Tibial nerve (tissue), 4 donors: ENCODE measurements at regions not wholly inside any gene's neighbourhood (a gene's known extent, or its start where the extent isn't known, plus 50 kb on each side); places are given as distances from the start of the nearest gene placed in this dataset.

ENCODE experiments used
- DNase-seq, 2 donors: peaks; one replicate each; pipeline ENCODE4 v3.0.0-alpha.2; 2019; ENCODE audit warnings: low spot score in 2 of 2
- H3K27ac ChIP-seq, 4 donors: fragments of 200-600 bp; sonication (generic) in 3 of 4; one replicate each; pipeline ENCODE4 v1.5.1; 2017 to 2019; ENCODE audit warnings: mild to moderate bottlenecking in 1 of 4
- H3K27me3 ChIP-seq, 2 donors: fragments of 200-600 bp; sonication (generic) in 1 of 2; one replicate each; pipeline versions ENCODE4 v1.5.1 to v1.6.0; 2017 to 2019
- H3K36me3 ChIP-seq, 3 donors: fragments of 200-600 bp; sonication (generic); one replicate each; pipeline ENCODE4 v1.5.1; 2018 to 2019
- H3K4me1 ChIP-seq, 4 donors: fragments of 200-600 bp; sonication (generic) in 3 of 4; one replicate each; pipeline ENCODE4 v1.5.1; 2017 to 2019
- H3K4me3 ChIP-seq, 4 donors: fragments of 200-600 bp; sonication (generic) in 3 of 4; one replicate each; pipeline ENCODE4 v1.5.1; 2017 to 2019; ENCODE audit warnings: mild to moderate bottlenecking in 1 of 4, moderate library complexity in 1 of 4
- H3K9me3 ChIP-seq, 4 donors: fragments of 200-600 bp; sonication (generic) in 3 of 4; one replicate each; pipeline ENCODE4 v1.5.1; 2017 to 2019
- EP300 ChIP-seq, 2 donors: sonication (generic); formaldehyde crosslinking; IDR thresholded peaks; one replicate each; pipeline ENCODE4 v1.6.1; 2017; ENCODE audit warnings: antibody characterized with exemption in 2 of 2, mild to moderate bottlenecking in 1 of 2
- POLR2A ChIP-seq, 2 donors: fragments of 450-650 bp; IDR thresholded peaks; one replicate each; pipeline ENCODE4 v1.6.1; 2017; ENCODE audit warnings: antibody characterized with exemption in 2 of 2, mild to moderate bottlenecking in 2 of 2, moderate library complexity in 2 of 2
- WGBS, 2 donors: methylation state at CpG; one replicate each; pipeline ENCODE4 v1.1.5; 2018; 5-methylcytosine and 5-hydroxymethylcytosine counted together
- TF ChIP-seq, protein P1 (sequence below), 5 experiments: fragments of 200-600 bp in 3 of 5; fragments of 450-650 bp in 2 of 5; sonication (generic) in 3 of 5; IDR thresholded peaks; one replicate each; pipeline ENCODE4 v1.5.1; 2016 to 2019; ENCODE audit warnings: antibody characterized with exemption in 5 of 5, mild to moderate bottlenecking in 3 of 5, moderate library complexity in 2 of 5

DNA sequence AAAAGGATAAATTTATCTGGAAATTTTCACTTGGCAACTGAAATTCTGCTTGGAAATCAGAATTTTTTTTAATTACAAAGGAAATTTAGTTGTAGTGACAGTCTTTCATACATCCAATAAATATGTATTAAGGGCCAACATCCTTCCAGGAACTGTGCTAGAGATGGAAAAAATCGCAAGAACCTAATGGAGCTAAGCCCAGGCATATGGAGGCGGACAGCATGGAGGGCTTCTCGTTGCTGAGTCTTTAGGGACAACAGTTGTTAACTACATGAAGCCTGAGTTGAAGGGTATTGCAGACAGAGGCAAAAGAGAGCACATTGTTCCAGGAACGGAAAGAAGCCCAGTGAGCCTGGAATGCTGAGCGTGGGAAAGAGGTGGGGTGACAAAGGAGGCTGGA is 208.9 kb downstream of the IBTK start:
- H3K27ac ChIP-seq, result no peak overlapping the region
- no peak for DNase-seq
- no peak overlapping the region for H3K4me3 ChIP-seq
- 59 to 62% methylated on average over 5 of the region's 5 CpGs for WGBS, 2 donors
- no peaks in the 10 kb centered on the region for H3K36me3 ChIP-seq
- H3K27me3 ChIP-seq, result no peaks in the 10 kb centered on the region
- TF ChIP-seq POLR2A (IDR thresholded peaks at IDR 0.05), result no peak
- H3K9me3 ChIP-seq, result no peaks in the 10 kb centered on the region
- H3K4me1 ChIP-seq, result peaks cover 0 to 12% (median 3%) of the 10 kb centered on the region in 4 donors

DNA sequence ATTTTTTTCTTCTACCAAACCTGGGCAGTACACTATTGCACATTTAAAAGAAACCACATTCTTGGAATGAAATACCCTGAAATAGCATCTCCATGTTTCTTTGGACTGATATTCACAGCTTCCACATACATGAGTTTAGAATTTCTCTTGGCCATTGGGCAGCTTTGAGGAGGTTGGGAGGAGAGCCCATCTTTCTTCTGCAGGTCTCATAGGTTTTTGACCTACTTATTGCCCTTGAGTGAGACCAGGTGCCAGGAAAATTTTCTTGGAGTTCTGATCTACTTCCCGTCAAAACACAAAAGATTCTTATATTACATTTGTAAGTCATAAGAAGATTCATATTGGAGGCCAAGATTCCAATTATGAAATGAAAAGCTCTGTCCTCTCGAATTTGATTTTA is 212.0 kb downstream of the IBTK start:
- 76 to 79% methylated on average over 2 of the region's 2 CpGs for WGBS, 2 donors
- no peak overlapping the region for H3K4me3 ChIP-seq
- H3K27me3 ChIP-seq, result no peaks in the 10 kb centered on the region
- H3K9me3 ChIP-seq, result no peaks in the 10 kb centered on the region
- peaks cover 0 to 11% (median 3%) of the 10 kb centered on the region in 4 donors for H3K4me1 ChIP-seq
- no peaks in the 10 kb centered on the region for H3K36me3 ChIP-seq
- DNase-seq, result no peak
- TF ChIP-seq, protein P1, sequence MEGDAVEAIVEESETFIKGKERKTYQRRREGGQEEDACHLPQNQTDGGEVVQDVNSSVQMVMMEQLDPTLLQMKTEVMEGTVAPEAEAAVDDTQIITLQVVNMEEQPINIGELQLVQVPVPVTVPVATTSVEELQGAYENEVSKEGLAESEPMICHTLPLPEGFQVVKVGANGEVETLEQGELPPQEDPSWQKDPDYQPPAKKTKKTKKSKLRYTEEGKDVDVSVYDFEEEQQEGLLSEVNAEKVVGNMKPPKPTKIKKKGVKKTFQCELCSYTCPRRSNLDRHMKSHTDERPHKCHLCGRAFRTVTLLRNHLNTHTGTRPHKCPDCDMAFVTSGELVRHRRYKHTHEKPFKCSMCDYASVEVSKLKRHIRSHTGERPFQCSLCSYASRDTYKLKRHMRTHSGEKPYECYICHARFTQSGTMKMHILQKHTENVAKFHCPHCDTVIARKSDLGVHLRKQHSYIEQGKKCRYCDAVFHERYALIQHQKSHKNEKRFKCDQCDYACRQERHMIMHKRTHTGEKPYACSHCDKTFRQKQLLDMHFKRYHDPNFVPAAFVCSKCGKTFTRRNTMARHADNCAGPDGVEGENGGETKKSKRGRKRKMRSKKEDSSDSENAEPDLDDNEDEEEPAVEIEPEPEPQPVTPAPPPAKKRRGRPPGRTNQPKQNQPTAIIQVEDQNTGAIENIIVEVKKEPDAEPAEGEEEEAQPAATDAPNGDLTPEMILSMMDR (IDR thresholded peaks at IDR 0.05), result no peak
- no peak for TF ChIP-seq EP300 (IDR thresholded peaks at IDR 0.05)
- TF ChIP-seq POLR2A (IDR thresholded peaks at IDR 0.05), result no peak
- H3K27ac ChIP-seq, result no peak overlapping the region

DNA sequence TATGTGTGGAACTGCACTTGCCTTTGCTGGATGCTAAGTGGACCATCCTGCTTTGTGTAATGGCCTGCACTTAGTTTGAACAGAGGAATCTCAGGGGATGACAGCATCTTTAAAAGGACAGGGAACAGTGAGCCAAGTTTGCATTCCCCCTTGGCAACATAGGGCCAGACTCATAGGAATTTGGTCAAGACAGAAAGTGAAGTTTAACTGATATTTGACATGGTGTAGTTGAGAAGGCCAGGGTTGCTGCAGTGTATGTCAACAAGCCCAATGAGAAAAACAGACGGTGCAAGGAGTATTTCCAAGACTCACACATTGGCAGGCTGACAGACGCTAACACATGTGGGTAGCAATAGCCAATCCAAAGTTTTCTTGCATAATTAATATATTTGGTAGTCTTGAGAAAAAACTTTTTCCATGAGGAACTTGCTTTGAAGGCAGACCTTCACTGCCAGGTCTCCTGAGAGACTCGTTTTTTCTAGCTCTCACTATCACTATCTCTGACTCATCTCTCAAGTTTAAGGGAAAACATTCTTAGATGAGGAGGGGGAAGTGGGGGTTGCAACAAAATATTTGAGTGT is 213.8 kb downstream of the IBTK start:
- Histone ChIP-seq H3K27me3 (no peaks in the 10 kb centered on the region), H3K27ac (peak overlapping the region in 2 of 4 donors; percentile 18 to 56), H3K36me3 (no peaks in the 10 kb centered on the region), H3K4me1 (peaks cover 0 to 11% (median 0%) of the 10 kb centered on the region in 4 donors), H3K4me3 (no peak overlapping the region), H3K9me3 (no peaks in the 10 kb centered on the region)
- peak in 1 of 2 donors; percentile 46 for TF ChIP-seq EP300 (IDR thresholded peaks at IDR 0.05)
- TF ChIP-seq POLR2A (IDR thresholded peaks at IDR 0.05), result no peak
- peak; percentile 48 to 65 for DNase-seq
- 44 to 51% methylated on average over 3 of the region's 3 CpGs for whole genome bisulfite sequencing, 2 donors

DNA sequence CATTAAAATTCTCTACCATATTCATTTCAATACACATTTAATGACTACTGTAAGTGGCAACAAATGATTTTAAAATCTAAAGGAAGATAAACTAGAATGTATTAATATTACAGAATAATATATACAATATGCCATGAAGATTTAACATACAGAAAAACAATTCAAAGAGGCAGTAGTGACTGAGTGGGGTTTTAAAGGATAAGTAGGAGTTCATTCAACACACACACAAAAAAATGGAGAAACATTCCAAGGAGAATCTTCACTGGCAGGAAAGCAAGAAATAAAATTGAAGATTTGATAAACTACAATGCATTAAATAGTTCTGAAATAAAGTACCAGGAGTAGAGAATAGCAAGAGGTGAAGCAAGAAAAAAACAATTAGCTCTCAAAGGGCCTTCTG is 215.1 kb downstream of the IBTK start:
- Histone ChIP-seq H3K27me3 (no peaks in the 10 kb centered on the region), H3K36me3 (no peaks in the 10 kb centered on the region), H3K4me3 (no peak overlapping the region), H3K4me1 (peaks cover 0 to 11% (median 0%) of the 10 kb centered on the region in 4 donors), H3K27ac (no peak overlapping the region), H3K9me3 (no peaks in the 10 kb centered on the region)
- no peak for DNase-seq
- TF ChIP-seq EP300 (IDR thresholded peaks at IDR 0.05) (no peak), POLR2A (IDR thresholded peaks at IDR 0.05) (no peak)
- TF ChIP-seq, protein P1 (IDR thresholded peaks at IDR 0.05), result no peak

DNA sequence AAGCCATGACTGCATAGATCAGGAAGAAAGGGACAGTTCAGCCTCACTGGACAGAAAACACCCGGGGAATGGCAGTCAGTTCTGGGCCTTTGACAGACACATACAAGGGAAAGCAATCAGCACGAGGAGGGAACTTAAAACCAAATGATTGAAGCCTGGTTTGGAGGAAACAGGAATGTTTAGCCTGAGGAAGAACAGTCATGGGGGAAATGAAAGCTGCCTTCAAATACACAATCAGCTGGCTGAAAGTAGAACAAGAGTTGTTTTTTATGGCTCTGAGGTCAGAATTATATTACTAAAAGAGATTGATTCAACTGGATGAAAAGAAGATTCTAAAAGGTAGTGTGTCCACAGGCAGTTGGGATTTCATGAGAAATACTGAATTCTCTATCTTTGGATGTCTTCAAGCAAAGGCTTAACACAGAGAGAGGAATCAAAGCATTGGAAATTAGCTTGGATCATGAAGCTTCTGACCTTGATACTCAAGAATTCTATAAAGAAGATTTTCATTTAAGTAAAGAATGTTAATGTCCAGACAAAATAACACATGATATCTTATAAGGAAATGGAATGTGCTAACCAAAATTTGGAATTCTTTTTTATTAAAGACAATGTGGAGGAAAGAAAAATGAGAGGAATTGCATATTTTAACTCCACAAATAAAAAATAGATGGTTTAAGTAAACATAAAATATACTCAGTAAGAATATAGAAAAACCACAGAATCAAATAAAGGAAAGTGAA is 216.6 kb downstream of the IBTK start:
- H3K9me3 ChIP-seq, result no peaks in the 10 kb centered on the region
- H3K36me3 ChIP-seq, result no peaks in the 10 kb centered on the region
- TF ChIP-seq, protein P1 (IDR thresholded peaks at IDR 0.05), result no peak
- TF ChIP-seq POLR2A (IDR thresholded peaks at IDR 0.05), result no peak
- no peak for TF ChIP-seq EP300 (IDR thresholded peaks at IDR 0.05)
- peaks cover 0 to 11% (median 0%) of the 10 kb centered on the region in 4 donors for H3K4me1 ChIP-seq
- H3K27me3 ChIP-seq, result no peaks in the 10 kb centered on the region
- 19 to 23% methylated on average over 2 of the region's 2 CpGs for WGBS, 2 donors
- DNase-seq, result no peak
- peak overlapping the region in 2 of 4 donors; percentile 14 to 60 for H3K27ac ChIP-seq
- no peak overlapping the region for H3K4me3 ChIP-seq

DNA sequence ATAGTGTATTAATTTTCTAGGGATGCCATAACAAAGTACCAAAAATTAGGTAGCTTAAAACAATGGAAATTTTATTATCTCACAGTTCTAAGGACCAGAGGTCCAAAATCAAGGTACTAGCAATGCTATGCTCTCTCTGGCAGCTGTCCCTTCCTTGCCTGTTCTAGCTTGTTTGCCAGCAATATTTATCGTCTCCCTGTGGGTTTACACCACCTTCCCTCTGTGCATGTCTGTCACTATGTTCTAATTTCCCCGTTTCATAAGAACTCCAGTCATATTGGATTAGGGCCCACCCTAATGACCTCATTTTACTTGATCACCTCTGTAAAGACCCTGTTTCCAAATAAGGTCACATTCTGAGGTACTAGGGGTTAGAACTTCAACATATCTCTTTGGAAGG is 217.2 kb downstream of the IBTK start:
- H3K4me1 ChIP-seq, result peaks cover 0 to 11% (median 0%) of the 10 kb centered on the region in 4 donors
- no peak for DNase-seq
- H3K9me3 ChIP-seq, result no peaks in the 10 kb centered on the region
- TF ChIP-seq POLR2A (IDR thresholded peaks at IDR 0.05) (no peak), EP300 (IDR thresholded peaks at IDR 0.05) (no peak)
- TF ChIP-seq, protein P1 (IDR thresholded peaks at IDR 0.05), result no peak
- H3K27me3 ChIP-seq, result no peaks in the 10 kb centered on the region
- H3K27ac ChIP-seq, result peak overlapping the region in 2 of 4 donors; percentile 14 to 60
- no peaks in the 10 kb centered on the region for H3K36me3 ChIP-seq
- 47 to 66% methylated on average over 2 of the region's 2 CpGs for WGBS, 2 donors
- H3K4me3 ChIP-seq, result no peak overlapping the region
